CD4-positive, alpha-beta T cell (primary cell): ENCODE measurements at regions not wholly inside any gene's neighbourhood (a gene's known extent, or its start where the extent isn't known, plus 50 kb on each side); places are given as distances from the start of the nearest gene placed in this dataset.

Source experiments
- ATAC-seq: fragments of 200-7000 bp; cut with Tn5 transposase; one replicate; pipeline ENCODE4 v1.10.0; 2022; ENCODE audit warnings: mild to moderate bottlenecking; ENCODE audit not compliant: poor library complexity
- CTCF ChIA-PET: fragments of 350-600 bp; sonication (Branson Sonifier 250); formaldehyde crosslinking; loops from one replicate; lab custom pipeline; 2021; ENCODE audit warnings: antibody characterized with exemption, inconsistent platforms; lab: Charles Lee
- POLR2A ChIA-PET: fragments of 350-600 bp; sonication (Branson Sonifier 250); formaldehyde crosslinking; loops from one replicate; lab custom pipeline; 2021; ENCODE audit warnings: antibody characterized with exemption, inconsistent platforms; lab: Charles Lee
- DNase-seq, 14 experiments: peaks; one replicate each; pipeline ENCODE4 v3.0.0-alpha.2; 2013 to 2020; ENCODE audit warnings: mixed read lengths in 2 of 14
- H3K27ac ChIP-seq, 2 donors: one replicate each; pipeline versions ENCODE4 v1.5.1 to v1.7.0; 2013; ENCODE audit warnings: low read length in 2 of 2, low read depth in 1 of 2, mild to moderate bottlenecking in 1 of 2
- H3K27me3 ChIP-seq, 2 experiments: 1 replicate in 1 of 2; 2 replicates in 1 of 2; pipeline versions ENCODE4 v1.6.1 to v1.7.0; 2013; ENCODE audit warnings: low read length in 2 of 2, control low read depth in 1 of 2, mild to moderate bottlenecking in 1 of 2, moderate library complexity in 1 of 2; ENCODE audit not compliant: insufficient read depth in 2 of 2, control insufficient read depth in 1 of 2
- H3K36me3 ChIP-seq: one replicate; pipeline ENCODE4 v1.6.1; 2013; ENCODE audit warnings: low read length, control low read depth; ENCODE audit not compliant: insufficient read depth
- H3K4me1 ChIP-seq: one replicate; pipeline ENCODE4 v1.6.1; 2013; ENCODE audit warnings: low read length, control low read depth; ENCODE audit not compliant: insufficient read depth
- H3K4me3 ChIP-seq: one replicate; pipeline ENCODE4 v1.5.1; 2013; ENCODE audit warnings: mild to moderate bottlenecking, low read length, moderate library complexity
- H3K9me3 ChIP-seq, 2 experiments: 1 replicate in 1 of 2; 2 replicates in 1 of 2; pipeline versions ENCODE4 v1.6.1 to v1.7.0; 2013; ENCODE audit warnings: low read length in 2 of 2, mild to moderate bottlenecking in 2 of 2, control low read depth in 1 of 2, moderate library complexity in 1 of 2; ENCODE audit not compliant: control insufficient read depth in 1 of 2, insufficient read depth in 1 of 2
- H3K27ac Mint-ChIP-seq: one replicate; pipeline ENCODE4 v1.8.0; 2020; ENCODE audit warnings: mixed read lengths
- H3K27me3 Mint-ChIP-seq: one replicate; pipeline ENCODE4 v1.8.0; 2021; ENCODE audit warnings: mixed read lengths
- H3K36me3 Mint-ChIP-seq: one replicate; pipeline ENCODE4 v1.8.0; 2021; ENCODE audit warnings: low read depth, mixed read lengths
- H3K4me1 Mint-ChIP-seq: one replicate; pipeline ENCODE4 v1.8.0; 2021; ENCODE audit warnings: low read depth, mixed read lengths
- H3K4me3 Mint-ChIP-seq: one replicate; pipeline ENCODE4 v1.8.0; 2020; ENCODE audit warnings: mild to moderate bottlenecking, mixed read lengths
- H3K9me3 Mint-ChIP-seq: one replicate; pipeline ENCODE4 v1.8.0; 2020; ENCODE audit warnings: mixed read lengths
- intact Hi-C, 2 experiments: fragments of 100-400 bp; cut with DNase I in 1 of 2; cut with micrococcal nuclease in 1 of 2; formaldehyde crosslinking; loops; one replicate each; pipeline versions ENCODE4 v1.15.1 to v1.9.0; 2023 to 2025; cut with DNase I, micrococcal nuclease
- TF ChIP-seq, protein P1 (sequence below): fragments of 200-600 bp; IDR thresholded peaks from one replicate; pipeline ENCODE4 v1.8.0; 2022; ENCODE audit warnings: antibody characterized with exemption, mild to moderate bottlenecking

DNA sequence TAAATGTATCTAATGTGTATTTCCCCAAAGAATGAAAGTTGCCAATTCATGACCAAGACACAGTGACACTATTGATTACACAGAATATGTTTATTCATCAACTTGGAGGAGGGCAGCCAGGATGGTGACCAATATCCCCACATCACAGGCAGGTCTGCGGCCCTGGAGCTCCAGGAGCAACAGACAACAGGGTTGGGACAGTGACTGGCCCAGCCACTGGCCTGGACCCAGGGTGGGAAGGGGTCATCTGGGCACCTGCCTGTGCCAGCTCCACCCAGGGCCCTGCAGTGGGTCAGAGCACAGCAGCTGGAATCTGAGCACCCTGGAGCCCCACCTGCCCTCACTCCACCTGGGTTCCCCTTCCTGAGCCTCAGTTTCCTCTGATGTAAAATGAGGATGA is 466.1 kb downstream of the MATN1 start:
- no peaks in the 10 kb centered on the region for H3K4me1 Mint-ChIP-seq
- no peaks in the 10 kb centered on the region for H3K4me1 ChIP-seq
- intact Hi-C loops: no loop called here
- no peak overlapping the region for H3K4me3 ChIP-seq
- ATAC-seq: no peak
- H3K27me3 Mint-ChIP-seq: peaks cover 36% of the 10 kb centered on the region
- H3K27me3 ChIP-seq: peaks cover 3 to 6% of the 10 kb centered on the region in 2 experiments
- H3K9me3 ChIP-seq: peaks cover 0 to 6% of the 10 kb centered on the region in 2 experiments
- no peak overlapping the region for H3K27ac ChIP-seq
- H3K4me3 Mint-ChIP-seq: no peak overlapping the region
- H3K27ac Mint-ChIP-seq: no peak overlapping the region
- TF ChIP-seq, protein P1, sequence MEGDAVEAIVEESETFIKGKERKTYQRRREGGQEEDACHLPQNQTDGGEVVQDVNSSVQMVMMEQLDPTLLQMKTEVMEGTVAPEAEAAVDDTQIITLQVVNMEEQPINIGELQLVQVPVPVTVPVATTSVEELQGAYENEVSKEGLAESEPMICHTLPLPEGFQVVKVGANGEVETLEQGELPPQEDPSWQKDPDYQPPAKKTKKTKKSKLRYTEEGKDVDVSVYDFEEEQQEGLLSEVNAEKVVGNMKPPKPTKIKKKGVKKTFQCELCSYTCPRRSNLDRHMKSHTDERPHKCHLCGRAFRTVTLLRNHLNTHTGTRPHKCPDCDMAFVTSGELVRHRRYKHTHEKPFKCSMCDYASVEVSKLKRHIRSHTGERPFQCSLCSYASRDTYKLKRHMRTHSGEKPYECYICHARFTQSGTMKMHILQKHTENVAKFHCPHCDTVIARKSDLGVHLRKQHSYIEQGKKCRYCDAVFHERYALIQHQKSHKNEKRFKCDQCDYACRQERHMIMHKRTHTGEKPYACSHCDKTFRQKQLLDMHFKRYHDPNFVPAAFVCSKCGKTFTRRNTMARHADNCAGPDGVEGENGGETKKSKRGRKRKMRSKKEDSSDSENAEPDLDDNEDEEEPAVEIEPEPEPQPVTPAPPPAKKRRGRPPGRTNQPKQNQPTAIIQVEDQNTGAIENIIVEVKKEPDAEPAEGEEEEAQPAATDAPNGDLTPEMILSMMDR: no peak
- ChIA-PET POLR2A (no interaction called here), CTCF (no interaction called here)
- DNase-seq: no peak
- H3K36me3 ChIP-seq: no peaks in the 10 kb centered on the region
- H3K36me3 Mint-ChIP-seq: no peaks in the 10 kb centered on the region
- no peaks in the 10 kb centered on the region for H3K9me3 Mint-ChIP-seq

DNA sequence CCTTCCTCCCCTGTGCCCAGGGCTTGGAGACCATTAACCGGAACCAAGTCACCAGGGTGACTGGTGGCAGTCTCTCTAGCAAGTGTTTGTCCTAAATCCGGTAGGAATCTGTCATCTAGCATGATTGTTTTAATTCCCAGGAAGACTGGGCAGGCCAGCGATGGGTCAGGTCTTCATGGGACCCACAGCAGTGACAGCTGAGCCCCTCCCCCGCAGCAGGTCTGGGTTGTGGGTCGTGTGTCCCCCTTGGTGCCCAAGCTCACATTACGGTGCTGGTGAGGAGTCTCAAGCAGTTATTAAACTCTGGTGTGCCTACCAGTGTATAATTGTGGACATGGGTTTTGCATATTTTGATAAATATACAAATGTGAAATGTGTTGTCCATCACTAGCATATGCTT is 466.5 kb downstream of the MATN1 start:
- H3K27me3 Mint-ChIP-seq: peaks cover 39% of the 10 kb centered on the region
- DNase-seq: no peak

DNA sequence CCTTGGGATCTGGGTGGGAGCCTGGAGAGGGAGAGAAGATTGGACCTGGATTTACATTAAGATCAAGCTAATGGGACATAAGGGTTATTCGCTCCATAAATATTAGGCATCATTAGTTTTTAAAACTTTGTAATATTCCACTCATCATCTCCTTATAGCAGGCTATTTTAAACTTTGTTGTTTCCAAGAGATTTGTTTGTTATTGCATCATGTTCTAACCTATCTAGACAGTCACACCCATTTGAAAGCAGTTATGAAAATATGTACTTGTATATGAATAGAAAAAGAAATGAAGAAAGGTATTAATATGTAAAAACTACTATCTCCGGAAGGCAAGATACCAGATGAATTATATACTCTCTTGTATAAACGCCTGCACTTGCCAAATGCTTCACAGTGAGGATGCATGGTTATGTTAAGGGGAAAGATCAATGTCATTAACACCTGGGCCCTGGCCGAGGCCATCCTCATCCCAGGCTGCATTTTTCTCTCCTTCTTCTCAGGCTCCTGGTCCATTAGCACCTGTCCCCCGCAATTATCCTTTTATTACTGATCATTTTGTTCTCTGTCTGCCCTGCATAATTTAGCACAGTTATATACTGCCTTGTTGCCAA is 468.2 kb downstream of the MATN1 start:
- peaks cover 0 to 6% of the 10 kb centered on the region in 2 experiments for H3K9me3 ChIP-seq
- no peaks in the 10 kb centered on the region for H3K9me3 Mint-ChIP-seq
- ChIA-PET POLR2A (no interaction called here), CTCF (no interaction called here)
- no peak overlapping the region for H3K27ac ChIP-seq
- no peak overlapping the region for H3K4me3 Mint-ChIP-seq
- no peak overlapping the region for H3K27ac Mint-ChIP-seq
- ATAC-seq (no peak), DNase-seq (no peak)
- no peaks in the 10 kb centered on the region for H3K36me3 ChIP-seq
- H3K27me3 ChIP-seq: peaks cover 3% of the 10 kb centered on the region in 2 experiments
- H3K4me1 Mint-ChIP-seq: no peaks in the 10 kb centered on the region
- H3K36me3 Mint-ChIP-seq: no peaks in the 10 kb centered on the region
- TF ChIP-seq, protein P1: no peak
- no peak overlapping the region for H3K4me3 ChIP-seq
- H3K4me1 ChIP-seq: no peaks in the 10 kb centered on the region
- intact Hi-C loops: no loop called here
- peaks cover 40% of the 10 kb centered on the region for H3K27me3 Mint-ChIP-seq

More for the DNA sequence above, 466.5 kb downstream of the MATN1 start:
- intact Hi-C loops: no loop called here
- Mint-ChIP-seq H3K9me3 (no peaks in the 10 kb centered on the region), H3K36me3 (no peaks in the 10 kb centered on the region), H3K4me1 (no peaks in the 10 kb centered on the region), H3K4me3 (no peak overlapping the region), H3K27ac (no peak overlapping the region)
- TF ChIP-seq, protein P1: no peak
- Histone ChIP-seq H3K36me3 (no peaks in the 10 kb centered on the region), H3K9me3 (peaks cover 0 to 6% of the 10 kb centered on the region in 2 experiments), H3K27me3 (peaks cover 3% of the 10 kb centered on the region in 2 experiments), H3K27ac (no peak overlapping the region), H3K4me1 (no peaks in the 10 kb centered on the region), H3K4me3 (no peak overlapping the region)
- ChIA-PET CTCF (no interaction called here), POLR2A (no interaction called here)
- no peak for ATAC-seq
